GM23248 (cell line): ENCODE measurements at regions not wholly inside any gene's neighbourhood (a gene's known extent, or its start where the extent isn't known, plus 50 kb on each side); places are given as distances from the start of the nearest gene placed in this dataset.

Source experiments
- EZH2 ChIP-seq: fragments of 200-600 bp; sonication (generic); IDR thresholded peaks from 2 replicates; pipeline ENCODE4 v1.6.1; 2018; ENCODE audit warnings: antibody characterized with exemption, mild to moderate bottlenecking; ENCODE audit not compliant: insufficient read depth, poor library complexity, severe bottlenecking
- EZH2phosphoT487 ChIP-seq: fragments of 200-600 bp; sonication (generic); IDR thresholded peaks from 2 replicates; pipeline ENCODE4 v1.6.1; 2018; ENCODE audit warnings: antibody characterized with exemption, moderate library complexity, mild to moderate bottlenecking, low read depth; ENCODE audit not compliant: insufficient read depth

DNA sequence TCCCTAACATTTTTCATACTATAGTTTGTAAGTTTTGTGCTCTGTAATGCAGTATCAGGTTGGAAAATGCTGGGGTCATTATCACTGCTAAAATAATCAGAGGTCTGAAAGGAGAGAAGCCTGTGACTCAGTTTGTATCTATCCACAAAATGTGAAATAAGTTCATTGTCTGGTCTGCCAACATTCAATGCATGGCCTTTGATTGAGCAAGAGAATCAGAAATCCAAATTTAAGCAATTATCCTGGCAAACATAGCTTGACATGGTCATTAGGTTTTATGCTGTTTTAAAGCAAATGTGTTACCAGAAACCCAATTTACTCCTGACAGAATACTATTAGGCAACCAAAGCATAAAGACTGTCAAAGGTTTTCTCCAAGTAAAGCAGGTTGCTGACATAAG is 709.7 kb upstream of the SEMA3D start:
- TF ChIP-seq EZH2phosphoT487: no peak
- TF ChIP-seq EZH2: no peak
